SK-N-SH (cell line): ENCODE measurements at regions not wholly inside any gene's neighbourhood (a gene's known extent, or its start where the extent isn't known, plus 50 kb on each side); places are given as distances from the start of the nearest gene placed in this dataset.

ENCODE experiments used
- CTCF ChIA-PET: fragments of 300-600, 350-600 bp; formaldehyde crosslinking; extraction: SDS; loops from one replicate; lab custom pipeline; 2021; lab: Yijun Ruan, JAX
- POLR2A ChIA-PET: fragments of 350-600 bp; sonication (Branson Sonifier 250); formaldehyde crosslinking; extraction: SDS; loops from one replicate; lab custom pipeline; 2020; ENCODE audit warnings: antibody characterized with exemption, inconsistent platforms; lab: Yijun Ruan, JAX
- DNase-seq: peaks from one replicate; pipeline ENCODE4 v3.0.0; 2012
- H2AFZ ChIP-seq: fragments of 200-600 bp; sonication (generic); 2 replicates; pipeline ENCODE4 v1.8.1; 2016; ENCODE audit warnings: antibody characterized with exemption, mild to moderate bottlenecking, low read depth
- H3F3A ChIP-seq: fragments of 200-600 bp; sonication (generic); replicated peaks from 2 replicates; pipeline ENCODE3; 2016; ENCODE audit warnings: antibody characterized with exemption, mild to moderate bottlenecking; ENCODE audit not compliant: insufficient read depth
- H3K27ac ChIP-seq, 2 experiments: fragments of 200-500 bp in 1 of 2; fragments of 200-600 bp in 1 of 2; sonication (Bioruptor generic) in 1 of 2; sonication (generic), shearing (Covaris generic) in 1 of 2; 2 replicates each; pipeline versions ENCODE4 v1.5.1 to v1.6.1; 2014 to 2016; ENCODE audit warnings: low read depth in 2 of 2, inconsistent platforms in 1 of 2, low read length in 1 of 2, mild to moderate bottlenecking in 1 of 2, mixed read lengths in 1 of 2
- H3K27me3 ChIP-seq: fragments of 200-600 bp; sonication (generic), shearing (Covaris generic); 2 replicates; pipeline ENCODE4 v1.6.1; 2016; ENCODE audit warnings: mixed run types; ENCODE audit not compliant: insufficient read depth
- H3K36me3 ChIP-seq, 2 experiments: fragments of 200-500 bp in 1 of 2; fragments of 200-600 bp in 1 of 2; sonication (Bioruptor generic) in 1 of 2; sonication (generic) in 1 of 2; replicated peaks in 1 of 2; 2 replicates each; pipeline versions ENCODE3 to v1.5.1; 2014 to 2016; ENCODE audit warnings: low read length in 1 of 2, mild to moderate bottlenecking in 1 of 2; ENCODE audit not compliant: insufficient read depth in 2 of 2, control insufficient read depth in 1 of 2
- H3K4me1 ChIP-seq, 2 experiments: fragments of 200-500 bp in 1 of 2; fragments of 200-600 bp in 1 of 2; sonication (Bioruptor generic) in 1 of 2; sonication (generic), shearing (Covaris generic) in 1 of 2; 2 replicates each; pipeline versions ENCODE4 v1.5.1 to v1.6.1; 2014 to 2016; ENCODE audit warnings: low read depth in 1 of 2, low read length in 1 of 2, mixed run types in 1 of 2; ENCODE audit not compliant: insufficient read depth in 2 of 2, control insufficient read depth in 1 of 2
- H3K4me2 ChIP-seq: fragments of 200-600 bp; sonication (generic), shearing (Covaris generic); 2 replicates; pipeline ENCODE4 v1.6.1; 2017; ENCODE audit warnings: mixed run types
- H3K4me3 ChIP-seq, 2 experiments: fragments of 200-500 bp in 1 of 2; fragments of 200-600 bp in 1 of 2; sonication (Bioruptor generic) in 1 of 2; sonication (generic), shearing (Covaris generic) in 1 of 2; 2 replicates each; pipeline versions ENCODE4 v1.5.1 to v1.8.1; 2014 to 2016; ENCODE audit warnings: low read depth in 2 of 2, inconsistent platforms in 1 of 2, low read length in 1 of 2, mild to moderate bottlenecking in 1 of 2, mixed read lengths in 1 of 2, moderate library complexity in 1 of 2
- H3K79me2 ChIP-seq: fragments of 200-600 bp; sonication (generic); 2 replicates; pipeline ENCODE4 v1.8.1; 2017; ENCODE audit warnings: mild to moderate bottlenecking; ENCODE audit not compliant: insufficient read depth
- H3K9ac ChIP-seq: fragments of 200-600 bp; sonication (generic); 2 replicates; pipeline ENCODE4 v1.6.1; 2017; ENCODE audit warnings: mixed run types
- H3K9me2 ChIP-seq: fragments of 200-600 bp; sonication (generic); 2 replicates; pipeline ENCODE4 v1.6.1; 2017; ENCODE audit warnings: mixed run types
- H3K9me3 ChIP-seq: fragments of 200-600 bp; sonication (generic); 2 replicates; pipeline ENCODE4 v1.6.1; 2017; ENCODE audit warnings: mixed run types, mild to moderate bottlenecking, moderate library complexity
- H4K20me1 ChIP-seq: fragments of 200-600 bp; sonication (generic); 2 replicates; pipeline ENCODE4 v1.6.1; 2017; ENCODE audit warnings: mild to moderate bottlenecking, mixed run types; ENCODE audit not compliant: insufficient read depth
- CHD2 ChIP-seq: fragments of 150-350 bp; IDR thresholded peaks from 2 replicates; pipeline ENCODE4 v1.6.1; 2018; ENCODE audit warnings: low read length; ENCODE audit not compliant: partially characterized antibody
- CTCF ChIP-seq: fragments of 200-600 bp; sonication (generic); IDR thresholded peaks from 2 replicates; pipeline ENCODE4 v1.6.1; 2017; ENCODE audit warnings: antibody characterized with exemption, mild to moderate bottlenecking, moderate library complexity
- ELF1 ChIP-seq: IDR thresholded peaks from 2 replicates; pipeline ENCODE4 v1.4.0; 2012
- FOSL2 ChIP-seq: IDR thresholded peaks from 2 replicates; pipeline ENCODE4 v1.4.0; 2012; ENCODE audit warnings: low read depth, mild to moderate bottlenecking, moderate library complexity, borderline replicate concordance
- FOXJ3 ChIP-seq: sonication (generic); formaldehyde crosslinking; IDR thresholded peaks from 2 replicates; pipeline ENCODE4 v1.5.1; 2020; ENCODE audit warnings: mild to moderate bottlenecking, missing genetic modification reagents
- GABPA ChIP-seq: IDR thresholded peaks from 2 replicates; pipeline ENCODE4 v1.4.0; 2012; ENCODE audit warnings: low read depth, mild to moderate bottlenecking
- GATA2 ChIP-seq: sonication (generic); formaldehyde crosslinking; IDR thresholded peaks from 2 replicates; pipeline ENCODE4 v1.5.0; 2020; ENCODE audit warnings: mild to moderate bottlenecking, missing genetic modification reagents
- IRF3 ChIP-seq: fragments of 150-350 bp; IDR thresholded peaks from 2 replicates; pipeline ENCODE4 v1.6.1; 2016; ENCODE audit warnings: mild to moderate bottlenecking, low read depth, low read length
- MAX ChIP-seq: IDR thresholded peaks from 2 replicates; pipeline ENCODE4 v1.4.0; 2012; ENCODE audit warnings: low read depth
- NFIC ChIP-seq: IDR thresholded peaks from 2 replicates; pipeline ENCODE4 v1.4.0; 2012; ENCODE audit warnings: borderline replicate concordance
- PBX3 ChIP-seq: IDR thresholded peaks from 2 replicates; pipeline ENCODE4; 2012
- POLR2AphosphoS5 ChIP-seq: IDR thresholded peaks from 2 replicates; pipeline ENCODE4 v1.6.1; 2012; ENCODE audit warnings: low read depth, low read length
- RCOR1 ChIP-seq: fragments of 150-350 bp; IDR thresholded peaks from 2 replicates; pipeline ENCODE4 v1.6.1; 2017; ENCODE audit warnings: antibody characterized with exemption, low read length
- RFX5 ChIP-seq: IDR thresholded peaks from 2 replicates; pipeline ENCODE4 v1.6.1; 2012; ENCODE audit warnings: mild to moderate bottlenecking, improper control_type of control experiment, low read length
- RXRA ChIP-seq: IDR thresholded peaks from 2 replicates; pipeline ENCODE4 v1.4.0; 2012; ENCODE audit warnings: low read depth, mild to moderate bottlenecking, borderline replicate concordance
- SIN3A ChIP-seq: IDR thresholded peaks from 2 replicates; pipeline ENCODE4 v1.6.1; 2012; ENCODE audit warnings: low read depth, mild to moderate bottlenecking, low read length, moderate library complexity, borderline replicate concordance
- SMC3 ChIP-seq: IDR thresholded peaks from 2 replicates; pipeline ENCODE4 v1.6.1; 2012; ENCODE audit warnings: low read depth, low read length, improper control_type of control experiment
- TAF1 ChIP-seq: IDR thresholded peaks from 2 replicates; pipeline ENCODE4 v1.6.1; 2012; ENCODE audit warnings: low read depth, mild to moderate bottlenecking, low read length, moderate library complexity, borderline replicate concordance
- TCF12 ChIP-seq: IDR thresholded peaks from 2 replicates; pipeline ENCODE4 v1.4.0; 2012
- TEAD4 ChIP-seq: IDR thresholded peaks from 2 replicates; pipeline ENCODE4 v1.4.0; 2012; ENCODE audit warnings: mild to moderate bottlenecking, borderline replicate concordance; ENCODE audit not compliant: insufficient read depth
- USF2 ChIP-seq: fragments of 150-350 bp; IDR thresholded peaks from 2 replicates; pipeline ENCODE4 v1.6.1; 2017; ENCODE audit warnings: antibody characterized with exemption, low read length, low read depth, borderline replicate concordance
- YY1 ChIP-seq: IDR thresholded peaks from 2 replicates; pipeline ENCODE4 v1.4.0; 2012; ENCODE audit warnings: low read depth, mild to moderate bottlenecking
- WGBS: methylation state at CpG from one replicate; pipeline ENCODE4 v1.1.6; 2017; ENCODE audit warnings: low lambda C conversion rate; 5-methylcytosine and 5-hydroxymethylcytosine counted together

- no peaks in the 10 kb centered on the region for H3K27me3 ChIP-seq
These were observed 1348.0 kb upstream of the PRR20A start for GRCh38 chr13:55792544-55793193.

GRCh38 chr13:55815458-55816033 is 1325.2 kb upstream of the PRR20A start:
- DNase-seq: no peak
- TF ChIP-seq GATA2 (CRISPR knock-in tag): no peak
- no peak for TF ChIP-seq TEAD4
- TF ChIP-seq GABPA: no peak
- TF ChIP-seq SIN3A: no peak
- no peak for TF ChIP-seq CTCF
- no peak for TF ChIP-seq CHD2
- TF ChIP-seq TCF12: no peak
- TF ChIP-seq SMC3: no peak
- no peak for TF ChIP-seq MAX
- no peak for TF ChIP-seq TAF1
- no peak for TF ChIP-seq YY1
- TF ChIP-seq NFIC: no peak
- TF ChIP-seq RCOR1: no peak

More at GRCh38 chr13:55792544-55793193, 1348.0 kb upstream of the PRR20A start:
- Histone ChIP-seq H3K9me2 (no peaks in the 10 kb centered on the region), H3K27ac (no peak overlapping the region), H3K9me3 (no peaks in the 10 kb centered on the region)
- CTCF ChIA-PET: no interaction called here
- 9% methylated on average over 3 of the region's 3 CpGs for WGBS
- POLR2A ChIA-PET: no interaction called here
- no peak for TF ChIP-seq RXRA
- no peak for TF ChIP-seq TCF12
- TF ChIP-seq YY1: no peak
- no peak for TF ChIP-seq ELF1
- no peak for TF ChIP-seq RFX5
- no peak for TF ChIP-seq RCOR1
- no peak for TF ChIP-seq FOXJ3 (CRISPR knock-in tag)
- TF ChIP-seq FOSL2: no peak
- TF ChIP-seq SMC3: no peak
- no peak for TF ChIP-seq IRF3
- TF ChIP-seq POLR2AphosphoS5: no peak
- TF ChIP-seq USF2: no peak
- no peak for TF ChIP-seq PBX3
- TF ChIP-seq, all 33 proteins: peak for 0
- Histone ChIP-seq H3K9ac (no peak overlapping the region), H3K79me2 (no peaks in the 10 kb centered on the region), H3K4me2 (no peak overlapping the region), H3F3A (no peaks in the 10 kb centered on the region), H3K36me3 (no peaks in the 10 kb centered on the region), H3K4me1 (no peaks in the 10 kb centered on the region), H3K4me3 (no peak overlapping the region), H4K20me1 (no peaks in the 10 kb centered on the region), H2AFZ (no peak overlapping the region)
- DNase-seq: no peak

More at GRCh38 chr13:55815458-55816033, 1325.2 kb upstream of the PRR20A start:
- ChIA-PET CTCF (no interaction called here), POLR2A (no interaction called here)
- no peak overlapping the region for H3K4me2 ChIP-seq
- H3K27ac ChIP-seq: no peak overlapping the region
- no peaks in the 10 kb centered on the region for H3K36me3 ChIP-seq
- no peaks in the 10 kb centered on the region for H4K20me1 ChIP-seq
- H3K9me3 ChIP-seq: no peaks in the 10 kb centered on the region
- H3K27me3 ChIP-seq: no peaks in the 10 kb centered on the region
- H3F3A ChIP-seq: no peaks in the 10 kb centered on the region
- H3K4me3 ChIP-seq: no peak overlapping the region
- H2AFZ ChIP-seq: no peak overlapping the region
- no peaks in the 10 kb centered on the region for H3K79me2 ChIP-seq
- no peak overlapping the region for H3K9ac ChIP-seq
- no peaks in the 10 kb centered on the region for H3K9me2 ChIP-seq
- 23% methylated on average over 7 of the region's 7 CpGs for WGBS
- H3K4me1 ChIP-seq: no peaks in the 10 kb centered on the region
